Uterus (tissue), 2 donors: ENCODE measurements at regions not wholly inside any gene's neighbourhood (a gene's known extent, or its start where the extent isn't known, plus 50 kb on each side); places are given as distances from the start of the nearest gene placed in this dataset.
"Not testable (repeated sequence)": the region's sequence is repeated elsewhere in the genome, so short reads cannot be mapped to it uniquely, and the experiment has no call there.

Source experiments
- POLR2A ChIP-seq, 2 donors: fragments of 450-650 bp; IDR thresholded peaks; one replicate each; pipeline ENCODE4 v1.6.1; 2016; ENCODE audit warnings: antibody characterized with exemption in 2 of 2, mild to moderate bottlenecking in 1 of 2, moderate library complexity in 1 of 2
- TF ChIP-seq, protein P1 (sequence below), 4 experiments: fragments of 200-600 bp in 2 of 4; fragments of 450-650 bp in 2 of 4; sonication (generic) in 2 of 4; IDR thresholded peaks; one replicate each; pipeline ENCODE4 v1.5.1; 2016 to 2019; ENCODE audit warnings: antibody characterized with exemption in 4 of 4, mild to moderate bottlenecking in 2 of 4, moderate library complexity in 1 of 4

DNA sequence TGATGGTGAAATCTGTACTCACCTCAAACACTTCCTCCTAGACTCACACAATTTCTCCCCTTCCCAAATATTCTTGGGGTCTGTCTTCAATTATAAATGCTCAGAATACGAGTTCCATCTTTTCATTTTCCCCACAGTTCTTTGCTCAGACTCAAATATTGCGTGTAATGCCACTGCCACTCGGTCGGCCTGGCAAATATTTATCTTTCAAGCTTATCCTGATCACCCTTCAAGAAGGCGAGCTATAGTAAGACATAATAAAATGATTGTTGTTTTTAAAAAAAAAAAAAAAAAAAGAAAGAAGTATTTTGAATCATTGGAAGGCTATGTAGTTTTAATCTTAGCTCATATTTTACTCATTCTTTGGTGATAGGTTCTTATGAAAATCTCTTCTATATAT lies 824.6 kb upstream of the GBE1 start:
- TF ChIP-seq POLR2A (IDR thresholded peaks at IDR 0.05) = not testable (repeated sequence)
- TF ChIP-seq, protein P1, sequence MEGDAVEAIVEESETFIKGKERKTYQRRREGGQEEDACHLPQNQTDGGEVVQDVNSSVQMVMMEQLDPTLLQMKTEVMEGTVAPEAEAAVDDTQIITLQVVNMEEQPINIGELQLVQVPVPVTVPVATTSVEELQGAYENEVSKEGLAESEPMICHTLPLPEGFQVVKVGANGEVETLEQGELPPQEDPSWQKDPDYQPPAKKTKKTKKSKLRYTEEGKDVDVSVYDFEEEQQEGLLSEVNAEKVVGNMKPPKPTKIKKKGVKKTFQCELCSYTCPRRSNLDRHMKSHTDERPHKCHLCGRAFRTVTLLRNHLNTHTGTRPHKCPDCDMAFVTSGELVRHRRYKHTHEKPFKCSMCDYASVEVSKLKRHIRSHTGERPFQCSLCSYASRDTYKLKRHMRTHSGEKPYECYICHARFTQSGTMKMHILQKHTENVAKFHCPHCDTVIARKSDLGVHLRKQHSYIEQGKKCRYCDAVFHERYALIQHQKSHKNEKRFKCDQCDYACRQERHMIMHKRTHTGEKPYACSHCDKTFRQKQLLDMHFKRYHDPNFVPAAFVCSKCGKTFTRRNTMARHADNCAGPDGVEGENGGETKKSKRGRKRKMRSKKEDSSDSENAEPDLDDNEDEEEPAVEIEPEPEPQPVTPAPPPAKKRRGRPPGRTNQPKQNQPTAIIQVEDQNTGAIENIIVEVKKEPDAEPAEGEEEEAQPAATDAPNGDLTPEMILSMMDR (IDR thresholded peaks at IDR 0.05) = not testable (repeated sequence)
